Retinal pigment epithelial cell (primary cell): ENCODE measurements at regions not wholly inside any gene's neighbourhood (a gene's known extent, or its start where the extent isn't known, plus 50 kb on each side); places are given as distances from the start of the nearest gene placed in this dataset.
"Not testable (repeated sequence)": the region's sequence is repeated elsewhere in the genome, so short reads cannot be mapped to it uniquely, and the experiment has no call there.

Experiments
- DNase-seq: peaks from one replicate; pipeline ENCODE4 v3.0.0-alpha.2; 2010; ENCODE audit warnings: low read depth
- H3K4me3 ChIP-seq: 2 replicates; pipeline ENCODE4 v1.5.1; 2011; ENCODE audit warnings: mild to moderate bottlenecking, low read length, control low read depth, moderate library complexity
- TF ChIP-seq, protein P1 (sequence below): conservative IDR thresholded peaks from 2 replicates; pipeline ENCODE4 v1.5.1; 2011; ENCODE audit warnings: low read depth, low read length, control low read depth, inconsistent platforms

DNA sequence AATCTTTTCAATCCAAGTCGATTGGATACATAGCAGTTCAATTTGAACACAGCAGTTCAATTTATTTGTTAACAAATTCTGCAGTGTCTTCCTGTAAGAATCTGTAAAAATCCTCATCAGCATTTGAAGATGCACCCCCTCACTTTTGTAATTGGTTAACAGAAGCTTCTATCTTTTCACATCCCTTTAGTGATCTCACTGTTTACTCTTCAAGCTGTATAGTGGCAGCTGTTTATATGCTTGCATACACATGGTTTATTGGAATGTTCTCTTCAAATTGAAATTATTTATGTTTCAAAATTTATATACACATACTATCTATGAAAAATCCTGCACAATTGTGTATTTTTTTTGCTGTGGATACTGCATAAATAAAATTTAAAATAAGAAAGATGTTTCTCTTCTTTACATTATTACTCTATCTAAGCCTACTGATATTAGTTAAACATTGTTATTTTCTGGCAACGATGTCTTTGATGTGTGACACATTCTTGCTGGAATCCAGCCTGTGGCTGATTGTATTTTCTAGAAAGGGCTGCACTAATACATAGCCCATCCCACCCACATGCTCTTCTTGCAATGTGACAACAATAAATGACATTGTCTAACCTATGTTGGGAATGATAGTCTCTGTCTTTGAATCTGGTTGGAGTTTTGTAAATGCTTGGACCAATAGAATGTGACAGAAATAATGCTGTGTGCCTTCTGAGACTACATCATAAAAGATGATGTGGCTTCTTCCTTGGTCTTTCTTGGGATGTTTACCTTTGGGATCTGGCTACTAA, 573.0 kb downstream of the CD109 start:
- H3K4me3 ChIP-seq = no peak overlapping the region
- TF ChIP-seq, protein P1, sequence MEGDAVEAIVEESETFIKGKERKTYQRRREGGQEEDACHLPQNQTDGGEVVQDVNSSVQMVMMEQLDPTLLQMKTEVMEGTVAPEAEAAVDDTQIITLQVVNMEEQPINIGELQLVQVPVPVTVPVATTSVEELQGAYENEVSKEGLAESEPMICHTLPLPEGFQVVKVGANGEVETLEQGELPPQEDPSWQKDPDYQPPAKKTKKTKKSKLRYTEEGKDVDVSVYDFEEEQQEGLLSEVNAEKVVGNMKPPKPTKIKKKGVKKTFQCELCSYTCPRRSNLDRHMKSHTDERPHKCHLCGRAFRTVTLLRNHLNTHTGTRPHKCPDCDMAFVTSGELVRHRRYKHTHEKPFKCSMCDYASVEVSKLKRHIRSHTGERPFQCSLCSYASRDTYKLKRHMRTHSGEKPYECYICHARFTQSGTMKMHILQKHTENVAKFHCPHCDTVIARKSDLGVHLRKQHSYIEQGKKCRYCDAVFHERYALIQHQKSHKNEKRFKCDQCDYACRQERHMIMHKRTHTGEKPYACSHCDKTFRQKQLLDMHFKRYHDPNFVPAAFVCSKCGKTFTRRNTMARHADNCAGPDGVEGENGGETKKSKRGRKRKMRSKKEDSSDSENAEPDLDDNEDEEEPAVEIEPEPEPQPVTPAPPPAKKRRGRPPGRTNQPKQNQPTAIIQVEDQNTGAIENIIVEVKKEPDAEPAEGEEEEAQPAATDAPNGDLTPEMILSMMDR = no peak
- DNase-seq = no peak

DNA sequence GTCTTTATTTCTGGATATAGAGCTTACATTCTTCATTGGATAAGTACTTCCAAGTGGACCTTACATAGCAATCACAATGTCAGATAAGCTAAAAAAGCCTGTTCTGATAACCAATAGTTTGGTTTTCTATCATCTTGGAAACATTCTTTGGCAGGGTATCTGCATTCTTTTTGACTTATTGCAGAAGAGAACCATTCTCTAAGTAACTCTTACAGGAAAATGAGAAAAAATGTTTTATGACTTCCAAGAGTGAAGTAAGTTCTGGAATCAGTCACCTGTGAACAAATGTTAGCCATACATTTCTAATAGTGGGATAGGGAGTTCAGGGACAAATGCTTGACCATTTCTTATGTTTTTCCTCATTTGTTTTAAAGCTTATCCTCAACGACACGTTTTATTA, 564.0 kb downstream of the CD109 start:
- TF ChIP-seq, protein P1 = no peak
- DNase-seq = no peak
- H3K4me3 ChIP-seq = no peak overlapping the region

DNA sequence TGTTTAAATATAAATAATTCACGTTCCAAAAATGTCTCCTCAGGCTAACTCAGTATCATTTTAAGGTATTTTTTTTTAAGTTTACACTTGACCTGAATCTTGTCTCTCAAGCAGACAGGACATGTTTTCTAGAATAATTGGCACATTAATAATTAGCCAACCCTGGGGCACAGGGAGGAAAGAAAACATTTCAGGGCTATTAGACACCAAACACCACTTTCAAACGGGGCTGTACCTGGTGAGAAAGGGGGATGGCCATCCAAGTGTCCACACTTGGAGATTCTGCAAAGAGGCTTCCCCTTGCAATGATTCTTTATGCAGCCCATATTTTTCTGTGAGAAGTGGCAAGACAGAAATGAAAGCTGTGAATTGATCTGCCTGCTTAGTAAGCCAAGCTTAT, 560.8 kb downstream of the CD109 start:
- TF ChIP-seq, protein P1 = no peak
- DNase-seq = no peak
- H3K4me3 ChIP-seq = no peak overlapping the region

DNA sequence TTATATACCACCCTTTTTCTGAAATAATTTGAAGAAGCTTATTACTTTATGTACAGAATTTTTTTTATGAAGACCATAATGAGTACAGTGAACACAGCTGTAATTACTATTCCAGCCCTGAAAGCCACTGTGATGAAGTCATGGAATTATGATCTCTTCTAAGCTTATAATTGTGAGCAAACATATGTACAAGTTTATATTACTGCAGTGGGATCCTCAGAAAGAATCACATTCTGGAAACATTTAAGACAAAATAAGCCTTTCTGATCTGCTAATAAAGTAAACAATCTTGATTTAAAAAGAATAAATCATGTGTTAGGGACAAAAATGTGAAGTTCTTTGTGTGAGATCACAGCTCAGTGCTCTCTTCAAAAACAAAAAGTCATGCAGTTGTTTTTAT, 560.4 kb downstream of the CD109 start:
- DNase-seq = no peak
- TF ChIP-seq, protein P1 = no peak
- H3K4me3 ChIP-seq = no peak overlapping the region

DNA sequence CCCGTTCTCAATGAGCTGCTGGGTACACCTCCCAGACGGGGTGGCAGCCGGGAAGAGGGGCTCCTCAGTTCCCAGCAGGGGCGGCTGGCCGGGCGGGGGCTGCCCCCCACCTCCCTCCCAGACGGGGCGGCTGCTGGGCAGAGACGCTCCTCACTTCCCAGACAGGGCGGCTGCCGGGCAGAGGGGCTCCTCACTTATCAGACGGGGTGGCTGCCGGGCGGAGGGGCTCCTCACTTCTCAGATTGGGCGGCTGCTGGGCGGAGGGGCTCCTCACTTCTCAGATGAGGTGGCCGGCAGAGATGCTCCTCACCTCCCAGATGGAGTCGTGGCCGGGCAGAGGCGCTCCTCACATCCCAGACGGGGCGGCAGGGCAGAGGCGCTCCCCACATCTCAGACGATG, 559.0 kb downstream of the CD109 start:
- DNase-seq, H3K4me3 ChIP-seq: not testable (repeated sequence)

DNA sequence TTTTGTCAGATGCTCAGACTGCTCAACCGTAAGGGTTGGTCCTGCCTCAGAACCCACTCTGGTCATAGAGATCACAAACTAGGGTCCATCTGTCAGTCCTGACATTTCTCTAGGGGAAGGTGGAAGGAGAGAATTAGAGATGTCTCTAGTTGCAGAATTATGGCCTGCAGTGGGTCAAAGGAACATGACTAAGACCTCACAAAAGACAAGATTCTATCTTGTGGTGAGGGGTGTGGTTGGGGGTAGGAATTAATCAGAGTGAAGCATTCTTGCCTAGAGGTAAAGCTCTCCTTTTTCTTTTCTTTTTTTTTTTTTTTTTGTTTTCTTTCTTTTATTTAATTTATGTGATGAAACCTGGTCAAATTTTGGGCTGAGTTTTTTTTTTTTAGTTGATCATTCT, 558.1 kb downstream of the CD109 start:
- DNase-seq, H3K4me3 ChIP-seq: not testable (repeated sequence)

GRCh38 chr6:74253261-74253660, 557.3 kb downstream of the CD109 start:
- TF ChIP-seq, protein P1 = no peak
- no peak overlapping the region for H3K4me3 ChIP-seq
- DNase-seq = no peak

- no peak for DNase-seq
- TF ChIP-seq, protein P1 = no peak
- no peak overlapping the region for H3K4me3 ChIP-seq
Observed at GRCh38 chr6:74250161-74250818, 554.3 kb downstream of the CD109 start.
